ENCODE measurements at regions not wholly inside any gene's neighbourhood (a gene's known extent, or its start where the extent isn't known, plus 50 kb on each side); places are given as distances from the start of the nearest gene placed in this dataset.

- no peak for DNase-seq
Measured at GRCh38 chr13:44320611-44321010, 53.0 kb upstream of the SERP2 start.

GRCh38 chr13:44321961-44322360, 51.7 kb upstream of the SERP2 start:
- H3K36me3 ChIP-seq = no peaks in the 10 kb centered on the region
- H3K27ac ChIP-seq = no peak overlapping the region
- H3K4me1 ChIP-seq = peaks cover 0 to 7% (median 0%) of the 10 kb centered on the region in 4 donors
- no peaks in the 10 kb centered on the region for H3K27me3 ChIP-seq
- H3K9me3 ChIP-seq = no peaks in the 10 kb centered on the region
- no peak for TF ChIP-seq POLR2AphosphoS5 (IDR thresholded peaks at IDR 0.05)
- TF ChIP-seq POLR2A (IDR thresholded peaks at IDR 0.05) = no peak
- TF ChIP-seq EP300 (IDR thresholded peaks at IDR 0.05; ENCODE audit: low read depth) = no peak
- no peak for TF ChIP-seq CTCF (IDR thresholded peaks at IDR 0.05)
- in situ Hi-C loops (cut with MboI; ENCODE audit: low pct_ligation_motif_present in 1 of 4, low pct_unique_long_range_greater_than_20kb in 1 of 4, low sequenced_read_pairs in 3 of 4) (no loop called here), intact Hi-C loops (cut with DNase I; ENCODE audit: low total_unique reads) (no loop called here)
- H3K4me3 ChIP-seq = no peak overlapping the region
- WGBS, 2 donors (ENCODE audit: low coverage in 1 of 2) = 91 to 92% methylated on average over 2 of the region's 2 CpGs
- DNase-seq = no peak

More at GRCh38 chr13:44320611-44321010, 53.0 kb upstream of the SERP2 start:
- H3K27me3 ChIP-seq = no peaks in the 10 kb centered on the region
- H3K4me1 ChIP-seq = peaks cover 0 to 7% (median 0%) of the 10 kb centered on the region in 4 donors
- H3K27ac ChIP-seq = no peak overlapping the region
- H3K4me3 ChIP-seq = no peak overlapping the region
- TF ChIP-seq CTCF (IDR thresholded peaks at IDR 0.05) = no peak
- TF ChIP-seq POLR2A (IDR thresholded peaks at IDR 0.05) = no peak
- TF ChIP-seq EP300 (IDR thresholded peaks at IDR 0.05; ENCODE audit: low read depth) = no peak
- intact Hi-C loops (cut with DNase I; ENCODE audit: low total_unique reads) = no loop called here
- no peaks in the 10 kb centered on the region for H3K9me3 ChIP-seq
- in situ Hi-C loops (cut with MboI; ENCODE audit: low pct_ligation_motif_present in 1 of 4, low pct_unique_long_range_greater_than_20kb in 1 of 4, low sequenced_read_pairs in 3 of 4) = no loop called here
- no peaks in the 10 kb centered on the region for H3K36me3 ChIP-seq

DNA sequence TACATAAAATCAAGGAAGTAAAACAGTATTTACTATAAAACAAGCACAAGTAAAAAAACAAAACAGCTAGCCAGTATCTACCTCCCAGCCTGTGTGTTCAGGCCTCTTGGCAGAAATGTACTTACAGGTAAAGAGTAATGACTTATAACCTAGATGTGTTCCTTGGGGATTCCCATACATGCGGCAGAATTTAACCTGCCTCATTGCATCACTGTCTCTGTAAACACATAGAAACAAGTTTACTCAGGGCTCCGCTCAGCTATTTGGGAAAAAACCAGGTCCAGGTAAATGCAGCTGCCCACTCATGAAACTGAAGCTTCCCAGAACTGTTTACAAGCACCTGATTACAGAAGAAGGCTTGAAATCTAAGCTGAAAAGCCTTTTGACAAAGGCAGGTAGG, 50.7 kb upstream of the SERP2 start:
- H3K36me3 ChIP-seq = no peaks in the 10 kb centered on the region
- H3K9me3 ChIP-seq = no peaks in the 10 kb centered on the region
- H3K27me3 ChIP-seq = no peaks in the 10 kb centered on the region
- intact Hi-C loops (cut with DNase I; ENCODE audit: low total_unique reads) (no loop called here), in situ Hi-C loops (cut with MboI; ENCODE audit: low pct_ligation_motif_present in 1 of 4, low pct_unique_long_range_greater_than_20kb in 1 of 4, low sequenced_read_pairs in 3 of 4) (no loop called here)
- H3K27ac ChIP-seq = no peak overlapping the region
- no peak overlapping the region for H3K4me3 ChIP-seq
- no peak for DNase-seq
- peaks cover 0 to 4% (median 0%) of the 10 kb centered on the region in 4 donors for H3K4me1 ChIP-seq
- WGBS, 2 donors (ENCODE audit: low coverage in 1 of 2) = 33 to 38% methylated on average over 1 to 2 of the region's 2 CpGs
- TF ChIP-seq CTCF (IDR thresholded peaks at IDR 0.05) = no peak
- no peak for TF ChIP-seq POLR2A (IDR thresholded peaks at IDR 0.05)
- TF ChIP-seq EP300 (IDR thresholded peaks at IDR 0.05; ENCODE audit: low read depth) = no peak
- no peak for TF ChIP-seq POLR2AphosphoS5 (IDR thresholded peaks at IDR 0.05)

GRCh38 chr13:44323754-44324153, 49.9 kb upstream of the SERP2 start:
- H3K9me3 ChIP-seq = no peaks in the 10 kb centered on the region
- WGBS, 2 donors (ENCODE audit: low coverage in 1 of 2) = 88% methylated on average over 1 of the region's 1 CpG; no CpG with 5 or more reads in 1 of the 2 donors
- H3K36me3 ChIP-seq = no peaks in the 10 kb centered on the region
- in situ Hi-C loops (cut with MboI; ENCODE audit: low pct_ligation_motif_present in 1 of 4, low pct_unique_long_range_greater_than_20kb in 1 of 4, low sequenced_read_pairs in 3 of 4) (no loop called here), intact Hi-C loops (cut with DNase I; ENCODE audit: low total_unique reads) (no loop called here)
- no peak overlapping the region for H3K27ac ChIP-seq
- no peak overlapping the region for H3K4me3 ChIP-seq
- no peak for DNase-seq
- no peaks in the 10 kb centered on the region for H3K27me3 ChIP-seq
- H3K4me1 ChIP-seq = no peaks in the 10 kb centered on the region
- TF ChIP-seq CTCF (IDR thresholded peaks at IDR 0.05) (no peak), POLR2A (IDR thresholded peaks at IDR 0.05) (no peak), EP300 (IDR thresholded peaks at IDR 0.05; ENCODE audit: low read depth) (no peak)

Small RNA genes lying in the stretch of these regions (small RNA-seq; reads per million reads assigned to genes)
- 0 reads per million in 4 donors for gene MIR8079

All from transverse colon (tissue), 4 donors.